MM.1S (cell line): ENCODE measurements at regions not wholly inside any gene's neighbourhood (a gene's known extent, or its start where the extent isn't known, plus 50 kb on each side); places are given as distances from the start of the nearest gene placed in this dataset.

Source experiments
- CTCF ChIP-seq: fragments of 300-600 bp; sonication (generic); IDR thresholded peaks from 2 replicates; pipeline ENCODE4 v1.5.1; 2016; ENCODE audit warnings: antibody characterized with exemption, low read length, mixed read lengths
- EZH2 ChIP-seq: fragments of 300-600 bp; sonication (generic); optimal IDR thresholded peaks from 2 replicates; pipeline ENCODE3; 2017; ENCODE audit warnings: low read depth, mild to moderate bottlenecking, antibody characterized with exemption, low read length, mixed read lengths
- EZH2phosphoT487 ChIP-seq: fragments of 300-600 bp; sonication (generic); IDR thresholded peaks from 2 replicates; pipeline ENCODE4 v1.6.1; 2018; ENCODE audit warnings: antibody characterized with exemption, low read length

- TF ChIP-seq CTCF, result no peak
- no peak for TF ChIP-seq EZH2phosphoT487
- TF ChIP-seq EZH2, result no peak
Observed at GRCh38 chr6:122116835-122117627, 282.4 kb upstream of the HSF2 start.
